PC-9 (cell line): ENCODE measurements at regions not wholly inside any gene's neighbourhood (a gene's known extent, or its start where the extent isn't known, plus 50 kb on each side); places are given as distances from the start of the nearest gene placed in this dataset.

Source experiments
- CTCF ChIP-seq: fragments of 200-600 bp; sonication (generic); conservative IDR thresholded peaks from 2 replicates; pipeline ENCODE4 v1.6.1; 2017; ENCODE audit warnings: mixed run types, antibody characterized with exemption, mild to moderate bottlenecking, moderate library complexity
- EZH2 ChIP-seq: fragments of 200-600 bp; sonication (generic); IDR thresholded peaks from 2 replicates; pipeline ENCODE4 v1.8.0; 2017; ENCODE audit warnings: antibody characterized with exemption, low read depth

DNA sequence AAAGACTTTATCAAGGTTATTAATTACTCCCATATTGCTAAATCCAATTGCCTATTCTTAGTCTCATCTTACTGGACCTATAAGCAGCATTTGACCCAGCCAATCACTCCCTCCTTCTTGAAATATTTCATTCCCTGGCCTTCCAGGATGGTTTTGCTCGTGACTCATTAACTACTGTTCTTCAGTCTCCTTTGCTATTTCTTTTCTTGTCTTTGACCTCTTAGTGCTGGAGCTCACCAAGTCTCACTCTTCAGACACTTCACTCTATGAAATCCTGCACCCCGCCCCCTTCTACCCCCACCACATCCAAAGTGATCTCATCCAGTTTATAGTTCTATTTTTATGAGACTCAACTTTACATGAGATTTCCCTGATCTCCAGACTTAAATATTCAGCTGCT is 803.1 kb upstream of the WWC1 start:
- TF ChIP-seq CTCF: no peak
- TF ChIP-seq EZH2: no peak
